22Rv1 (cell line): ENCODE measurements at regions not wholly inside any gene's neighbourhood (a gene's known extent, or its start where the extent isn't known, plus 50 kb on each side); places are given as distances from the start of the nearest gene placed in this dataset.

Source experiments
- CTCF ChIP-seq: fragments of 450-650 bp; IDR thresholded peaks from 2 replicates; pipeline ENCODE4 v1.5.1; 2017; ENCODE audit warnings: mild to moderate bottlenecking
- ZFX ChIP-seq: fragments of 450-650 bp; IDR thresholded peaks from 2 replicates; pipeline ENCODE4 v1.6.1; 2017; ENCODE audit warnings: antibody characterized with exemption, borderline replicate concordance

GRCh38 chr4:100593935-100594334, 76.1 kb upstream of the EMCN start:
- TF ChIP-seq CTCF, result no peak
- TF ChIP-seq ZFX, result no peak
